Hematopoietic multipotent progenitor cell (in vitro differentiated cells): ENCODE measurements at regions not wholly inside any gene's neighbourhood (a gene's known extent, or its start where the extent isn't known, plus 50 kb on each side); places are given as distances from the start of the nearest gene placed in this dataset.
"Not testable (repeated sequence)": the region's sequence is repeated elsewhere in the genome, so short reads cannot be mapped to it uniquely, and the experiment has no call there.

ENCODE experiments used
- DNase-seq, 3 donors: peaks; one replicate each; pipeline ENCODE4 v3.0.0-alpha.2; 2011 to 2015; ENCODE audit warnings: low read depth in 2 of 3, low spot score in 2 of 3

DNA sequence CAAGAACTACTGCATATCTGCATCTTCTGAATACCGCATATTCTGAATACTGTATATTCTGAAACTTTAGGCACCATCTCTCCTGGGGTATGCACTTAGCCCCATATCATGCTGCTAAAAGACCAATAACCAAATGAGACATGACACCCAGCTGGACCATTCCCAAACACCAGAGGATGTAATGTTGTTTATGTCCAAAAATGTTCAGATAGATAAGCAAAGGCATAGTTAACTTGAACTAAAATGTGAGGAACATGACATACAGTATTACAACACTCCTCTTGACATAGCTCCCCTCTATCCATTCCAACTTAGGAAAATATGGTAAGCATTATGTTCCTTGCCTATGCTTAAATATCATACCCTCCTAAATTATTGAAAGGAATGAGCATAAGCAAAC is 127.3 kb downstream of the TENT5A start:
- DNase-seq: no peak

DNA sequence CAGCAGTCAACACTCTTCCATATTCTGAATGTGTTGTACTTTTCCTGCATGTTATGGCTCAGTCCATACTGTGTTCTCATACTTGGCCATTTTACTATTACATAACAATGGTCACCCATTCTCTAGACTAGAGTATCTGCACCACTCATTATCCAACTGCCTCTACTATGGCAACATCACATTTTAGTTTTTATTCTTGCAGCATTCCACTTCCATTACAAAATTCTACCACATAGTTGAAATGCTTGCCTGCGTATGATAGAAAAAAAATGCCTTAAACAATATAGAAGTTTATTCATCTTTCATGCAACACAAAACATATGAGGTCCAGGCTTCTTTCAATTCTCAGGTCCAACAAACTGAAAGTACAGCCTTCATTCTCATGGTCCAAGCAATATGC is 128.0 kb downstream of the TENT5A start:
- DNase-seq: no peak

DNA sequence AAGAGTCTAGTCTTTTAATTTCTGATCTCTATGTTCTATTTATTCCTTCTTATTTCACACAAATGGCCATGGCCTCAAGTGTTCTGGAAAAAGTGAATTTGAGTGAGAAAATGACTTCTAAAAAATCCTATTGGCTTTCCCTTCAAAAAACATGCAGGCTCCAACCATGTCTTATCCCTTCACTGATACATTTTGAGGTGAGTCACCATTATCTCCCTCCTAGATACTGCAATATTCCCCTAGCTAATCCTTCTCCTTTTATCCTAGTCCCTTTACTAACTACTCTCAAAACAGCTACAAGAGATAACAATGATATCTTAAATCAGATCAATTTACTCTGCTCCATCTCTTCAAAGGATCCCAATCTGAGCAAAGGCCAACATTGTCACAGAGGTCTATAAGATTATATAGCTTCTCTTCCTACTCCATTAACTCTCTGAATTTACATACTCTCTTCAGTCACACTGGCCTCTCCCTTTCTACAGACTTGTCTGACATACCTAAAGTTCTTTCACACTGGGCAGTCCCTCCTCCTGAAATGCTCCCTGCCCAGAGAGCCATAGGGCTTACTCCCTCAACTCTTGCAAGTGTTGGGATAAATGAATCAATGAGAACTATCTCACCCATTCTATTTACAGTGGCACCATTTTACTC is 129.2 kb downstream of the TENT5A start:
- no peak for DNase-seq

DNA sequence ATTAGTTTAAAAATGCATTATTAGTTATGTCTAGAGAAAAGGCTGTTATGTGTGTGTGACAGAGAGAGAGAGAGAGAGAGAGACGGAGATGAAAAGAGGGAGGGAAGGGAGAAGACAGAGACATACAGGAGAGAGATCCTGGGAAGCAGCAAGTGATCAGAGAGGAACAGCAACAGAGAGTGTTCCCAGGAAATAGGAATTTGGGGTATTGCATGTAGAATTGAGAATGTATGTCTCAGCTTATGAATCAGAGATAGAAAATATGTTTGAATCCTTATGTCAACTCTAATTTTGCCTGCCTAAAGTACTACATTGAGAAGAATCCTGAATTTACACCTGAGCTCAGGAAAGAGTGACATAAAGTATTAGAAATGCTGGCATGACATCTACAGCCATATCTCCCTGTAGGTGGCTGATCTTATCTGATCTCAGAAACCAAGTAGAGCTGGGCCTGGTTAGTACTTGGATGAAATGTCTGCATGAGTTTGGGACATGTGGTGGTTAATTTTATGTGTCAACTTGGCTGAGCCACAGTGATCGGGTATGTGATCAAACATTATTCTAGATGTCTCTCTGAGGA is 130.6 kb downstream of the TENT5A start:
- DNase-seq: no peak

DNA sequence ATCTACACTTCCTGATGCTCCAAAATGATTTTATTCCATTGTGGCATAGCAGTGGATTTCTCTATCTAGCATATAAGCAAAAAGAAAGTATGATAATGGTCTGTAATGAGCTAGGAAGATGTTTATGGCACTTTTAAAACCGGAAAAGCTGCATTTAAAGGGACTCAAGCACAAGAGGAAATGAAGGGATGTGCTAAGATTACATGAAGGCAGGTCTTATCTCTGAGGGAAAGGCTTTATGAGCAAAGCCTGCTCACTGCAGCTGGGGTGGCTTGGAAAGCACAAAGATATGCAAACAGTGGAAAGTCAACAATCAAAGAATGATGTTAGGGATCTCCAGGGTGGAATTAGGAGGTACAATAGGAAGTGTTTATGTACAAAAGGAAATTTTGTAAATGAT is 138.2 kb downstream of the TENT5A start:
- no peak for DNase-seq

DNA sequence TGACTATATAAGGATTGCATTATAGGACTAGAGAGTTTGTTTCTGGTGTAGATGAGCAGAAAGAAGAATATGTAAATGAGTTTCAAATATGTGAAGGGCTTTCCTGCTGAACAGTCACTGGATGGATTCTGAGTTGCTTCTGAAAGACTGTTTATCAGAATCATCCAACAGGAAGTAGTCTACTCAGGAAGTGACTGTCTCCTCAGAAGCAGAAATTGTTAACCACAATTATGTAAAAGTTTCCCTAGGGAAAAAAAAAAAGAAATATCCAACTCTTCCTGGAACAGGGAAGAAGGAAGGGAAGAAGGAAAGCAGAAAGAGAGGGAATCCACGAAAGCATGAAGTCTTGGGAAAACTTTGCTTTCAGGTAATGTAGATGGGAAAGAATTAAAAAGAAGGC is 138.9 kb downstream of the TENT5A start:
- DNase-seq: no peak

DNA sequence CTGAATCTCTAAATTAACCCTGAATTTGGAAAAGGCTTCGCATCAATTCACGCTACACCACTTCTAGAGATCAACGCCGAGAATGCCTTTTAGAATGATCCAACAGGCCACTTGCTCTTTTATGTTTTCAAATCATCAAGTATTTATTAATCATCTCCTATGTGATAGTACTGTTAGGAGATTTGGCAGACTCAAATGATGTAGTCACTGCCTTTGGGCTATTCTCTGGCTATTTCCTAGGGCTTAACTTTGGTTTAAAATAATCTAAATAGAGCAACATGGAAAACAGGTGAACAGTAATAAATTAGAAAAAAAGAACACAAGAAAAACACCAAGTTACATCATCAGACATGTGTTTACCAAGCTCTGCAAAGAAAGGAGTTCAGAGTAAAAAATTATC is 140.3 kb downstream of the TENT5A start:
- DNase-seq: no peak

DNA sequence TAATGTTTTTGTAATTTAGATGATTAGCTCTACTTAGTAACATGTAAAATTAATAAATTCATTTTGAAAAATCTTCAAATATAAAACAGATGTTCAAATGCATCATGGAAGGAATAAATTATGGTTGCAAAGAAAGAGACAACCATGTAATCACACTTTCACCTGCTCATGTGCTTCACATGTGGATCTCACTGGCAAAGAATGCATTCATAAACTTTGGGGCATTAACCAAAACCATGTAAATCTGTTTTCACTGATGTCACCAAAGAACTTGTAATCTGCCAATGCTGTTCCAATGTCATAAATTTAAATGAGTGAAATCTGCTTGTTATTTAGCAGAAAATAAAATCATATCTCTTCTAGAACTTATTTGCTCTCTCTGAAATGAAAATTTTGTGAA is 142.7 kb downstream of the TENT5A start:
- no peak for DNase-seq

DNA sequence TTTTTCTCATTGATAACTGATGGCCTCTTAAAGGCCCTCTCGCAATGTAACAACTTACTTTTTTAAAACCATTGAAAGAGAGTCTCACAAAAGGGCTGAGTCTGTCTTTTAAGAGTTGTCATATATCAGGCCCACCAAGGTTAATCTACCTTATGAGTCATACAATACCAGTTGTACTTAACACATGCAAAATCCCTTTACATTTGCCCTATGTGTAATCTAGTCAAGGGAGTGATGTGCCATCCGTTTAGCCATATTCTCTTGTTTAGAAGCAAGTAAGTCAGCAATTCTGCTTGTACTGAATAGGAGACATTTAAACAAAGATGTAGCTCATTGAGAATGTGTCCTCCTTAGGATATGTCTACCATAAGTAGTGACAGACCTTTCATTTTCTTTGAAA is 143.7 kb downstream of the TENT5A start:
- no peak for DNase-seq

DNA sequence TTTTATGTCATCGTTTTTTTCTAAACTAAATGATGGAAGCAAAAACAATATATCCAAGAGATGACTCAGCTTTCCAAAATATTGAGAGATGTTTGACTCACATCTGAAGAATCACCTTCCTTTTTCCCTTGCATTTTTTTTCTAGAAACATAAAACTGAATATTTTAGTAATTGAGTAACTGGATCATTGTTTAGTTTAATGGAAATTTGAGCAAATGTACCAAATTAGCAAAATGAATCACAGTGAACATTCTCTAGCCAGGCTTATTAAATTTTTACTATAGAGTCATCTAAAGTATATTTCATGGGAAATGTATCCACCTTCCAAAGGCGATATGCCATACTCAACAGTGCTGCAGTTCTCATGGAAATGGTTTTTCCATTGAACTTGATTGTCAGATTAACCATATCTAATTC is 145.5 kb downstream of the TENT5A start:
- no peak for DNase-seq

DNA sequence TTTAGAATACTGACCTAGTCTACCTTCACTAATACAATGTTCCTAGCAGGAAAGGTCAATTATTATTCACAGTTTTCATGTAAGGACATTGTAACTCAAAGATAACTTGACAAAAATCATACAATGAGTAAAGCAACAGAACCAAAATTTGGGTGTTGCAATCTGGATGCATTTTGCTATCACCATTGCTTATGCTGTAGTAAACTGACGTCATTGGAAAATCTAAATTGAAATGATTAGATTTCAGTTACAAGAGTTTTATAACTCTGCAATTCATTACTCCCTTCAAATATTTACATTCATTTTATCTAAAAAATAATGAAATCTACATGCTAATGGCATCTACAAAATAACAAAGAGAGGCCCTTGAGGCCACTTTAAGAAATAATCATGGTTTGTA is 147.0 kb downstream of the TENT5A start:
- DNase-seq: no peak

DNA sequence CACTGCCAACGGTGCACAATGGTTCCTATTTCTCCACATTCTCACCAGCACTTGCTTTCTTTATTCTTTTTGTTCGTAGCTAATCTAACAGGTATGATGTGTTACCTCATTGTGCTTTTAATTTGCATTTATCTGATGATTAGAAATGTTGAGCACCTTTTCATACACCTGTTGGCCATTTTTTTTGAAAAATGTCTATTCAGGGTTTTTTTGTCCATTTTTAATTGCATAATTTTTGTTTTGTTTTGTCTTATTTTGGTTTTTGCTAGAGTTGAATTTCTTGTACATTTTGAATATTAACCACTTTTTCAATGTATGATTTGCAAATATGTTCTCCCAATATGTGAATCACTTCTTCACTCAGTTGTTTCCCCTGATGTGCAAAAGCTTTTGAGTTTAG is 150.6 kb downstream of the TENT5A start:
- DNase-seq: no peak

DNA sequence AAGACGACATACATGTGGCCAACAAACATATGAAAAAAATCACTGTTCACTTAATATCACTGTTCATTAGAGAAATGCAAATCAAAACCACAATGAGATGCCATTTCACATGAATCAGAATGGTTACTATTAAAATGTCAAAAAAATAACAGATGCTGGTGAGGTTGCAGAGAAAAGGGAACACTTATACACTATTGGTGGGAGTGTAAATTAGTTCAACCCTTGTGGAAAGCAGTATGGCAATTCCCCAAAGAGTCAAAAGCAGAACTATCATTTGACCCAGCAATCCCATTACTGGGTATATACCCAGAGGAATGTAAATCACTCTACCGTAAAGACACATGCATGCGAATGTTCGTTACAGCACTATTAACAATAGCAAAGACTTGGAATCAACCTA is 152.0 kb downstream of the TENT5A start:
- DNase-seq: not testable (repeated sequence)

DNA sequence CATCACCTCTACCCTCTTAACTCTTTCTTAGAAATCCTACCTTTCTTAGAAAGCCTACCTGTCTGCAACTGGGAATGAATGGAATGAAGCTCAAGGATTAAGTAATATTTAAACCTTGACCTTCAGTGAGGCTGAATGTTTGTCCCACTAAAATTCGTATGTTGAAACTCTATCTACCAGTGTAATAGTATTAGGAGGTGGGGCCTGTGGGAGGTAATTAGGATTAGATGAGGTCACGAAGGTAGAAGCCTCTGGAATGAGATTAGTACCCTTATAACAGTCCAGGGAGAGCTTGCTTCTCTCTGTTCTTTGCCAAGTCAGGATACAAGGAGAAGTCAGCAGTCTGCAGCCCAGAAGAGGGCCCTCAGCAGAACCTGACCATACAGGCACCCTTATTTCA is 158.0 kb downstream of the TENT5A start:
- no peak for DNase-seq

DNA sequence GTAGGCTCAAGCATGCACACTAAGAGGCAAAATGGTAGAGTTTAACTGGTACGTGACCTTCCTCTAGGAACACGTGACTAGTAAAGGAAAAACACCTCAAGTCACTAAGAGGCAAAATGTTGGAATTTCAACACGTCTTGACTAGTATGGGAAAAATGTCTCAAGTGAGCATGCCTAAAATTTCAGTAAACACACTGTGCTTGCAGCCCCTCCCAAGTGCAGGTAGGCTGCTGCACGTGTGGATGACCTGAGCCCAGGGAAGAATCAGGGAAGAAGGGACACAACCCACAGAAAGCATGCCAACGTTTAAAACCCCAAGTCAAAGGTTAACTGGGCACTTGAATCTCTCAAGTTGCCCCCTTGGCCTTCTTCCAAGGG is 162.2 kb downstream of the TENT5A start:
- no peak for DNase-seq

DNA sequence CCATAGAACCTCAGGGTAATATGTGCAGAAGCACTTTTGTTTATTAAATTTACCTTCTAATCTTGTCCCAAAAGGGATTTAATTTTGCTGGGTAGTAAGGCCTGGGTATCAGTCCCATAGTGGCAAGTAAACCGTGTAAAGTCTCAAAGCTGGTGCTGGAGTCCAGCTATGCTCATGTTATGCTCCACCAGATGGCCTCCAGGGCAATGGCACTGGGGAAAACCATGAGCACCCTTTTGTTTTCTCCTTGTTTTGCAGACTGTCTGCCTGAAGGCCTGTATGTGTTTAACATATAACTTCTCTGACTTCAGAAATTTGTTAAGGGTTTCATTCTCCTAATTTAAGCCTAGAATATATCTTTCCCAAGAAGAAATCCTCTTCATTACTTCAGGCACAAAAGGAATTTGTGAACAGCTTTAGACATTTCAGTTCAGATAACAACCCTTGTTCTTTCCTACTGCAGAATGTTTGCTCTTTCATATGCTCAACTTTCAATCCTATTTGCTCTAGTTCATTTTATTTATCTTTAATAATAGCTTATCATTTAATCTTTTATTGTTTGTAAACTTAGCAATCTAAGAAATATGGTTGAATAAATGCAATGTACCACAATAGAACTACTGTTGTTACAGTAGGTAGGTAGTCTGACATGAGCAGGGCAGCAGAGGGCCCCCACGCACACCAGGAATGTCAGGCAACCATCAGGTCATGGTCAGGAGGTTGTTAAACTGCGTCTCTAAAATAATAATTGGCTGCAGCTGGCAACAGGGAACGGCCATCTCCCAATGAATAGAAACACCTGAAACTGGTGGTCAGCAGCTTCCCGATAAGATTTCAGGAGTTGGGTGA is 162.8 kb downstream of the TENT5A start:
- no peak for DNase-seq

DNA sequence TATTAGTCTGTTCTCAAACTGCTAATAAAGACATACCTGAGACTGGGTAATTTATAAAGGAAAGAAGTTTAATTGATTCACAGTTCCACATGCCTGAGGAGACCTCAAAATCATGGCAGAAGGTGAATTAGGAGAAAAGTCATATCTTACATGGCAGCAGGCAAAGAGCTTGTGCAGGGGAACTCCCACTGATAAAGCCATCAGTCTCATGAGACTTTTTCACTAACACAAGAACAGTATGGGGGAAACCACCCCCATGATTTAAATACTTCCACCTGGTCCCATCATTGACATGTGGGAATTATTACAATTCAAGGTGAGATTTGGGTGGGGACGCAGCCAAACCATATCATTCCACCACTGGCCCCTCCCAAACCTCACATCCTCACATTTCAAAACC is 166.8 kb downstream of the TENT5A start:
- not testable (repeated sequence) for DNase-seq

DNA sequence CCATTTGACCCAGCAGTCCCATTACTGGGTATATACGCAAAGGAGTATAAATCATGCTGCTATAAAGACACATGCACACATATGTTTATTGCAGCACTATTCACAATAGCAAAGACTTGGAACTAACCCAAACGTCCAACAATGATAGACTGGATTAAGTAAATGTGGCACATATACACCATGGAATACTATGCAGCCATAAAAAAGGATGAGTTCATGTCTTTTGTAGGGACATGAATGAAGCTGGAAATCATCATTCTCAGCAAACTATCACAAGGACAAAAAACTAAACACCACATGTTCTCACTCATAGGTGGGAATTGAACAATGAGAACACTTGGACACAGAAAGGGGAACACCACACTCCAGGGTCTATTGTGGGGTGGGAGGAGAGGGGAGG is 168.3 kb downstream of the TENT5A start:
- not testable (repeated sequence) for DNase-seq

DNA sequence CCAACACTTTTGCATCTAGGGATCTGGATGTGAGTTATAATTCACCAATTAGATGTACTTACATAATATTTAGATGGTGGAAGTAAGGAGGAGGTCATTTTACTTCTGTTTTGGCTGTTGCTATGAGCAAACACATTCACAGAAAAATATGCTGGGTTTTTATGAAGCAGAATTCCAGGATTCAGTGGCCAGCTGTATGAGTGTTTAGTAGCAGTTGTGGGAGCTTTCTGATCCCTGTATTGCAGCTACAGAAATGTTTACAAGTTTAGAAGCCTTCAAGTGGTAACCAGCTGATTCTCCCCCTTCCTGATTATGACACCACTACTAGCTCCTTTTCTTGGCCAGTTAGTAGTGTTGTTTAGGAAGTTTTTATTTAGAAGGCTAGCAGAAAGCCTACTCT is 177.0 kb downstream of the TENT5A start:
- DNase-seq: no peak

DNA sequence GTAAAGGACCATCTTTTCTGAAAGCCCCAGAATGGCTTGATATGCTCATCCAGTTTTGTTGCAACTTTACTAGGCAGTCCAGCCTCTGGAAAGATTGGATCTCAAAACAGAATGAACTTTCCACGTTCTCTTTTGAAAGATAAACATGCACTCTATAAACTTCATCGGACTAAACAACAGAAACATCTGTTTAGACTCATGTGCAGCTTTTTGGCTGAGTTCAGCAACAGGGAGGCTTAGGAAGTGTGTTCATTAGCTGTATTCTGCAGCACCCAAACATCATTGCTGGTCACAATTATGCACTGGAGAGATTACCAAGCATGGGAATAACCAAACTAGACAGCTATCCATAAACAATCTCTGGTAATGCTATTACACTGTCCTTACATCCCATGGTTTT is 180.5 kb downstream of the TENT5A start:
- no peak for DNase-seq

DNA sequence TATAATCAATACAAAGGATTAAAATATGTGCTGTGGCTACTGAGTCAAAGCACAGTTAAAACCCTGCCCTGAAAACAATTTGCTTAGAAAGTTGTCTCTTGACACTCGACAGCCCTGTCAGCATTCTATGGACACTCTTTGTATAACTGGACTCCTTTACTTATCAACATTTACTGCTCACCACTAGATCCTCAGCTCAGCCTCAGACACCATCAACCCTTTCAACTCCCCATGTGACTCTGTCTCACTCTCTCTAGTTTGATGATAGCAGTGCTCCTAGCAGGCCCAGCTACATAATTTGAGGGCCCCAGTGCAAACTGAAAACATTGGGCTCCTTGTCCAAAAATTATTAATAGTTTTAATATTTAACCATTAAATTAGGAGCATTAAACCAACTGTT is 181.8 kb downstream of the TENT5A start:
- DNase-seq: no peak

DNA sequence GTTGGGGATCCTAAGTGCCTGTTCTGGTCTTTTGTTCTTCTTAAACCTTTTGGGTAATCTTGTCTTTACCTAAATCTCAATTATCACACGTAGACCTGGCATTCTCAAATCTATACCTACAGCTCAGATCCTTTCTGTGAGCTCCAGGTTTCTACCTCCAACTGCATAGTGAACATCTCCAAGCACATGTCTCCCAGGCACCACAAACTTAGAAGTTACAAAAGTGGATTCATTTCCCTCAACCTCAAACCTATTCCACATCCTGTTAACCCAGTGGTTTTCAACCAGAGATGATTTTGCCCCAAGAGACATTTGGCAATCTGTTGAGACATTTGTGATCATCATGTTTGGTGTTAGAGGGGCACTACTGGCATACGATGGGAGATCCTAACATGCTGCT is 183.5 kb downstream of the TENT5A start:
- no peak for DNase-seq
